HG03175 (cell line): ENCODE measurements at regions not wholly inside any gene's neighbourhood (a gene's known extent, or its start where the extent isn't known, plus 50 kb on each side); places are given as distances from the start of the nearest gene placed in this dataset.
A peak's percentile ranks its signal among the peaks of the same experiment; 100 is the strongest.
"Not testable (repeated sequence)": the region's sequence is repeated elsewhere in the genome, so short reads cannot be mapped to it uniquely, and the experiment has no call there.

Experiments
- ATAC-seq: cut with Tn5 transposase; IDR thresholded peaks from one replicate; pipeline ENCODE4 v1.9.1; 2021; ENCODE audit warnings: mild to moderate bottlenecking, moderate library complexity; ENCODE audit not compliant: unreplicated experiment

DNA sequence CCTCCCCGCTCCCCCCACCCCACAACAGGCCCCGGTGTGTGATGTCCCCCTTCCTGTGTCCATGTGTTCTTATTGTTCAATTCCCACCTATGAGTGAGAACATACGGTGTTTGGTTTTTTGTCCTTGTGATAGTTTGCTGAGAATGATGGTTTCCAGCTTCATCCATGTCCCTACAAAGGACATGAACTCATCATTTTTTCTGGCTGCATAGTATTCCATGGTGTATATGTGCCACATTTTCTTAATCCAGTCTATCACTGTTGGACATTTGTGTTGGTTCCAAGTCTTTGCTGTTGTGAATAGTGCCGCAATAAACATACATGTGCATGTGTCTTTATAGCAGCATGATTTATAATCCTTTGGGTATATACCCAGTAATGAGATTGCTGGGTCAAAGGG, 104.3 kb downstream of the MTPN start:
- ATAC-seq, result not testable (repeated sequence)

DNA sequence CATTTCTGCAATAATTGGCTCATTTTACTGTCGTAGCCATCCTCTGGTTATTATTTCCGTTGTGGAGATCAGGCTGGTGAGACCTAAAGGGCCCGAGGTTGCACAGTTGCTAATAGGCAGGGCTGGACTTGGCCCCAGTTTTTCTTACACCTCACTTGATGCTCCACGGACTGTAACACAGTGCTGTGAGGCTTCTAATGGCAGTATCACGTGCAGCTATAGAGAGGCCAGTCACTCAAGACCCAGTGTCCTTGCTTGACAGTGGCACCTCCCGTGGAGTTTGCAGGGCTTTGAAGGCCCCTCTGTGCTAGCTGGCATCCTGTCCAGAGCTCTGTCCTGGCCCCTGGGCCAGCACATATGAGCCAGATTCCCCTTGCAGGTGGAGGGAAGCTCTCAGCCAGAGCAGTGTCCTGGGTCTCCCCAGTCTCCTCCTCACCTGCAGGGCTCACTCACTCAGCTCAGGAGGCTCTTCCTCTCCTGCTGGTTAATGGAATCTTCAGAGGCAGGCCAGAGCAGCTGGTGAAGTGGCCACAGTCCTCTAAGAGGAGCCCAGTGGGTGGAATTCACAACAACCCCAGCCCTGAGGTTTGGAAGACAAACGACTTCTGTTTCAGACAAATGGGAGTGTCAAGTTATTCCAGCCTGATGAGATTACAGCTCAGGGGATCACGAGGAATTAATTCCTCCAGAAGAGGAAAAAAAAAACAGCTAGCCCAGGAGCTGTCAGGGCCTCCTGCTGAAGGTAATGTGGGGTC, 114.2 kb upstream of the FAM180A start:
- no peak for ATAC-seq

DNA sequence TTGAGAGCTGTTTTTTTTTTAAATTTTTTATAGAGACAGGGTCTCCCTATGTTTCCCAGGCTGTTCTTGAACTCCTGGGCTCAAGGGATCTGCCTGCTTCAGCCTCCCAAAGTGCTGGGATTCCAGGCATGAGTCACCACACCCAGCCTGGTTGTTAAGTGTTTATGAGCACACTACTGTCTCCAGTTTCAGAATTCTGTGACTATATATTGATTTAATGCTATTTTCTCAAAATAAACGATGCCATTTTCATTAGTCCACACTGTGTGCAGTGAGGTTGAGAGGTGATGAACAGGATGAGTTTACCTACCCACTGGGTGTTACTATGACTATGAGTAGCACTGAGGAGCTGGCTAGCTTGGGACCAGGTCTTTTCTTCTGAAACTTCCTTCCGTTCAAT, 110.9 kb upstream of the FAM180A start:
- ATAC-seq, result no peak

GRCh38 chr7:135858851-135859250, 110.2 kb upstream of the FAM180A start:
- no peak for ATAC-seq

- no peak for ATAC-seq
These were observed 109.8 kb upstream of the FAM180A start for GRCh38 chr7:135858379-135858778.

DNA sequence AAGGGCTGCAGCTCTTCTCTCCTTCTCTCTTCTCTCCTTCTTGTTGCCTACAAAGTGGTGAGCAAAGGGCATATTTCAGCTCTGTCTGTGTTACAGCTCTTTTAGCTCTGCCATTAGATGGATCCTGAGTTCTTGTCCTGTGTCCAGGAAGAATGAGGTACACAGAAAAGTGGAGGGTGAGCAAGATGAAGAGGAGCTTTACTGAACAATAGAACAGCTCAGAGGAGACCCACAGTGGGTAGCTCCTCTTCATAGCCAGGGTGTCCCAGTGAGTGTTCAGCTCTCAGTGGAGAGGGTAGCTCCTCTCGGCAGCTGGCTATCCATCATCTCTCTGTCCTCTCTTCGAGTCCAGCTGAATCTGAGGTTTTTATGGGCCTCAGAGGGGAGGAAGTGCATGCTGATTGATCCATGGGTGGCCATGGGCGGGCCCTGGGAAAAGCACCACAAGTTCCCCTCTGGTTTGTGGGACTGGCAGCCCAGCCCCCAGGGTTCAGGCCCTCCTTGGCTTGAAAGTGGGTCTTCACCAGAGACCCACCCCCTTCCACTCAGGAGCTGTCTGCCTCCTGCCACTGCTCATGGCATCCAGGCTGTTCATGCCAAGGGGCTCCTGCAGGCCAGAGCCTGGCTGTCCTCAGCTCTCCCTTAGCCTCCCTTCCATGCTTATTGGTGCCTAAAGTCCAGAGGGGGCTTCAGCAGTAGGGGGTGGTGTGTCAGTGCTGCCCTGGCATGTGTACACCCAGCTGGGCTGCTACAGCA, 109.1 kb upstream of the FAM180A start:
- ATAC-seq, result no peak

DNA sequence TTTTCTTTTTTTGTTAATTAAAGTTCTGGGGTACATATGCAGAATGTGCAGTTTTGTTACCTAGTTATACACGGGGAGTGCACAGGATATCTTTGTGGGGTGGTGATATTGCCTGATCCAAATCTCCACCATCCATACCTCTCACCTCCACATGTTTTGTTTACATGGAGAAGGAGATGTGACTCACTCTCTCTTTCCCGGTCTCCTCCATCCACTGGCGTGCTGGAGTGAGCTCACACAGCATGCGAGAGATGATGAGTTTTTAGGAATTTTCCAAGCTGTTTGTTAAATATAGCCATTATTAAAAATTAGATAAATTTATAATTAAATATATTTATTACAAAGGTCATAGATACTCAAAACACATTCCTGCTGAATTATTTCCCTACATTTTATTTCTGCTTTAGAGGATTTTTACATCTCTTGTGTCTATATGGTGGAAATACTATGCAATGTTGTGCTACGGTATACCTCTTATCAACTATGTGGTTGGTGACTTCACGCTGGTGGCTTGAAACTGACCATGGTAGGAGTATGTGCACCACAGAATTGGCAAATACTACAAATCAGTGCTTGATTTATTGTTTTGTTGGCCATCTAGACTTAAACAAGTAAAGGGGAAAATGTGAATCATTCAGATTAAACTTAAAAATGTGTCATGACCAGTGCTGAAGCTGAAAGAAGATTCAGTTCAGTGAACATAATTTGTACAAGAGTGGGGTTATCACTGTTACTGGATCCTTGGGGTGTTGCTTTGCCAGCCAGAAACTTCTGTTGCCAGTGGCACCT, 107.9 kb upstream of the FAM180A start:
- no peak for ATAC-seq

- ATAC-seq, result no peak
These were observed 107.2 kb upstream of the FAM180A start for GRCh38 chr7:135855846-135856245.

DNA sequence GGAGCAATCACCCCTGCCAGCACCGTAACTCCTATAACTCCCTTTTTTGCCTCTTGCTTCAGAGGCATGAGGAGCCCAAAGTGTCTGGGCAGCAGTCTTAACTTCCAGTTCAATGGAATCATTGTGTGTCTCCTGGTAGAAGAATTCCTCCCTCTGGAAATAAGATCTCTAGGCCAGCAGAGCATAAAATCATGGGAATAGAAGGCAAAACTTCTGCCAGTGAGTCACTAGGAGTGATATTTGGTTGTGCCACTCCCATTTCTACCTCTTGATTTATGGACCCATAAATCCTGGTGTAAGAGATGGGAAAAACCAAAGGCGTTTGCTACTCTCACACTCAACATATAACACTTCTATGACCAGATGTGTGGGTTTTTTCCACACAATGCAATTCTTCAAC, 104.9 kb upstream of the FAM180A start:
- no peak for ATAC-seq

DNA sequence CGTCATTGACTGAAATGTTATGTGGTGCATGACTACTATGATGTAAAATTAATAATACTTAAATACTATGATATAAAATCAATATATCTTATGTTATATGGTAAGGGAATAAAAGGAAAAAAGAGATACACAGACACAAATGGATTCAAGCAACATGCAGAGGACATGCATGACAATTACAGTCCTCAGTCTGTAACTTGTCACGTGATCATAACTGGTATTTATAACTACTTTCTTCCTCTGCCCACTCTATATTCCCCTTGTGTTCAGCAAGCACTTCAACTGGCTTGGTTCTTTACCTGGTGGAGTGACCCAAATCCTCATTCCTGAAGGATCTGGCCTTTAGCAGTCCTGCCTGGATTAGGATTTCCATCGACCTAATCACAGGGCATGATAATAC, 104.4 kb upstream of the FAM180A start:
- no peak for ATAC-seq

- ATAC-seq, result no peak
These were observed 98.6 kb upstream of the FAM180A start for GRCh38 chr7:135847242-135847641.

GRCh38 chr7:135846339-135846738, 97.7 kb upstream of the FAM180A start:
- no peak for ATAC-seq

DNA sequence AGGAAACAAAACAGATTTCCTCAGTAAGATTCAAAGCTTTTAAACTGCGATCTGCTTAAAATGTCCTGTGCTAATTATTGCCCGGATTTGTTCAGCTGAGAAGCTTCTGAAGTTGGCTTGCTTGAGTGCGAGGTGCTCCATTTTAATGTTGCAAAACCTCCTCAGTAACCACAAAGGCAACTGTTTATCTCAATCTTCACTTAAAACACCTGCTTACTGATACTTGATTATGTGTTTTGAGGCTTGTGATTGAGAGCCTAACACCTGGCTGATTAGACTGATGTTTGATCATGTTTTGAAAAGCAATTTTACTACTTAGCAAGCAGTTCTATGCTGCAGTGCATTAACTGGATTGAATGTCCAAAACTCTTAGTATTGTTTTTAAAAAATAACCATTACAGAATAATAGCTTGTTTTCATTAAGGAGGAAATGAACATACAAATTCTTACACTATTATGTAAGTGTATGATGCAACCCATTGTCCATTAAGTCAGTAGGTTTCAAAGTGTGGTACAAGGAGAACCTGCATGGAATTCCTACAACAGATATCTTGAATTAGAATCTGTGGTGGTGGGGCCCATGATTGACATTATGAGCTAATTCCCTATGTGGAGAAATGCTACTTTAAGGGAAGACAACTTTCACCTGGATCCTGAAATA, 96.9 kb upstream of the FAM180A start:
- ATAC-seq, result no peak

GRCh38 chr7:135844903-135845302, 96.3 kb upstream of the FAM180A start:
- ATAC-seq, result no peak

- ATAC-seq, result peak; percentile 87
These were observed 94.6 kb upstream of the FAM180A start for GRCh38 chr7:135843214-135843613.

- no peak for ATAC-seq
These were observed 94.0 kb upstream of the FAM180A start for GRCh38 chr7:135842446-135843179.

- ATAC-seq, result no peak
These were observed 92.0 kb upstream of the FAM180A start for GRCh38 chr7:135840591-135840990.

DNA sequence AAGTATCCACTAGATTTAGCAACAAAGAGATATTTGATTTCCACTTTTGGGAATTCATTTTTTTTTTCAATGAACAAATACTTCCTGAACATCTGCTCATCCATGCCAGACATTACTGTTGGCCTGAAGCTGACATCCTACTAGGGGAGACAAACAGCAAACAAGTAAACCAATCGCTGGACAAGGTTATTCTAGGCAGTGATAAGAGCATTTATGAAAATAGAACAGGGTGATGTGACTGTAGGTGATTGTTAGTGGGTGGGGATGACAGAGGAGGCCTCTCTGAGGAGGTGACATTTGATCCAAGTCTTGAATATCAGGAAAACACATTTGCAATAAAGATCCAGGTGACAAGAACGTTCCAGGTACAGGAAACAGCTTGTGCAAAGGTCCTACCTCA, 89.1 kb upstream of the FAM180A start:
- ATAC-seq, result no peak

DNA sequence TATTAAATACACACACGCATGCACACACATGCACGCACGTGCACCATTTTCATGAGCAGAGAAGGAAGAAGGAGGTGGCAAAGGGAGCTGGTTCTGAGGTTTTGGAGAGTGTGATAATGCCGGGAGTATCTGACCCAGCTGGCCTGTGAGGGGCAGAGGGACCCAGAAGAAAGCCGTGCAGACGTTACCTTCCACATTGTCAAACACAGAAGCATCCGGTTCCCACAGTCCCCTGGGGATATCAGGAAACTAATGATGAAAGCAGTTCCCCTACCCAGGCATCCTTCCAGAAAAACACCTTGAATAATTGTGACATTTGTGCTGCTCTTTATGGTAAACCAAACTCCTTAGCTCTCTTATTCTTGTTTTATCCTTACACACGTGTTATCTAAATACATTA, 85.7 kb upstream of the FAM180A start:
- ATAC-seq, result no peak

DNA sequence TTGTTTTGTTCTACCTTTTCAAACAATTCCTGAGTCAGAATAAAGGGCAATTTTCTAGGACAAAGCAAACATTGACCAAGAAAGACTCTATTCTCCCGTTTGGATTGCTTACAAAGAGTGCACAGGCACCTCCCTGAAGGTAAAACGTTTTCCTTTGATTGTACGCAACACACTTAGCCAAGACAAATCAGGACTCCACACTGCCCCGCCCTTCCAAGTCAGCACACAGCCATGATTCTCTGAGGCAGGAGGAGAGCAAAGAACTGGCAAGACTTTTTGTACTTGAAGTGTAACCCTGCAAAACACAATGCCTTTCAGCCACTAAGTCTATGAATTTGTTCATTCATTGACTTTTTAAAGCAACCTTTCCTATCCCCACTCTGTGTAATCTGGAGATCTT, 85.0 kb upstream of the FAM180A start:
- ATAC-seq, result no peak
